HG02884 (cell line): ENCODE measurements at regions not wholly inside any gene's neighbourhood (a gene's known extent, or its start where the extent isn't known, plus 50 kb on each side); places are given as distances from the start of the nearest gene placed in this dataset.

Experiments
- ATAC-seq: cut with Tn5 transposase; IDR thresholded peaks from one replicate; pipeline ENCODE4 v1.9.1; 2021; ENCODE audit warnings: mild to moderate bottlenecking, moderate library complexity; ENCODE audit not compliant: unreplicated experiment

GRCh38 chr4:11624370-11624769 lies 195.7 kb upstream of the HS3ST1 start:
- no peak for ATAC-seq

- no peak for ATAC-seq
Observed at GRCh38 chr4:11623726-11624037, 195.0 kb upstream of the HS3ST1 start.

- ATAC-seq: no peak
Observed at GRCh38 chr4:11622961-11623725, 194.4 kb upstream of the HS3ST1 start.

GRCh38 chr4:11620861-11621260 lies 192.2 kb upstream of the HS3ST1 start:
- no peak for ATAC-seq

GRCh38 chr4:11618666-11619282 lies 190.1 kb upstream of the HS3ST1 start:
- no peak for ATAC-seq

- ATAC-seq: no peak
Observed at GRCh38 chr4:11616856-11617255, 188.2 kb upstream of the HS3ST1 start.

- no peak for ATAC-seq
Observed at GRCh38 chr4:11615601-11616000, 186.9 kb upstream of the HS3ST1 start.

- ATAC-seq: no peak
Observed at GRCh38 chr4:11614426-11614825, 185.7 kb upstream of the HS3ST1 start.

GRCh38 chr4:11611868-11612267 lies 183.2 kb upstream of the HS3ST1 start:
- ATAC-seq: no peak

GRCh38 chr4:11609751-11610150 lies 181.1 kb upstream of the HS3ST1 start:
- no peak for ATAC-seq

GRCh38 chr4:11608992-11609391 lies 180.3 kb upstream of the HS3ST1 start:
- no peak for ATAC-seq

- ATAC-seq: no peak
Observed at GRCh38 chr4:11606078-11606477, 177.4 kb upstream of the HS3ST1 start.

GRCh38 chr4:11605597-11605996 lies 176.9 kb upstream of the HS3ST1 start:
- ATAC-seq: no peak

- ATAC-seq: no peak
Observed at GRCh38 chr4:11604821-11605220, 176.1 kb upstream of the HS3ST1 start.

GRCh38 chr4:11603591-11604194 lies 175.0 kb upstream of the HS3ST1 start:
- ATAC-seq: no peak

GRCh38 chr4:11602606-11603340 lies 174.1 kb upstream of the HS3ST1 start:
- no peak for ATAC-seq

GRCh38 chr4:11599064-11599463 lies 170.4 kb upstream of the HS3ST1 start:
- ATAC-seq: no peak

- ATAC-seq: no peak
Observed at GRCh38 chr4:11598591-11598990, 169.9 kb upstream of the HS3ST1 start.

- ATAC-seq: no peak
Observed at GRCh38 chr4:11597506-11597905, 168.8 kb upstream of the HS3ST1 start.

GRCh38 chr4:11596989-11597388 lies 168.3 kb upstream of the HS3ST1 start:
- ATAC-seq: no peak

- no peak for ATAC-seq
Observed at GRCh38 chr4:11593576-11594116, 165.0 kb upstream of the HS3ST1 start.
